HepG2 (cell line): ENCODE measurements at regions not wholly inside any gene's neighbourhood (a gene's known extent, or its start where the extent isn't known, plus 50 kb on each side); places are given as distances from the start of the nearest gene placed in this dataset.

Experiments used
- ATAC-seq: fragments of 200-7000 bp; cut with Tn5 transposase; 3 replicates; pipeline ENCODE4 v1.9.1; 2020; ENCODE audit warnings: mild to moderate bottlenecking, moderate library complexity
- BruUV-seq: library from RNA; stranded (reverse); fragments of 400-500 nt; replicated peaks from 2 replicates; lab custom pipeline; 2021; lab: Mats Ljungman, UMichigan
- CTCF ChIA-PET: fragments of 300-600 bp; formaldehyde crosslinking; extraction: SDS; loops from one replicate; lab custom pipeline; 2021; ENCODE audit warnings: low total read pairs, inconsistent platforms, low intra/inter-chr PET ratio; lab: Yijun Ruan, JAX
- POLR2A ChIA-PET: fragments of 350-600 bp; sonication (Branson Sonifier 250); formaldehyde crosslinking; loops from one replicate; lab custom pipeline; 2020; ENCODE audit warnings: antibody characterized with exemption, inconsistent platforms; lab: Yijun Ruan, JAX
- DNase-seq: peaks from one replicate; pipeline ENCODE4 v3.0.0-alpha.2; 2015; ENCODE audit warnings: low spot score
- FAIRE-seq: peaks from 3 replicates; lab custom pipeline; 2011; peaks lifted over from hg19 to GRCh38; lab: Jason Lieb, UNC
- H2AFZ ChIP-seq: one replicate; pipeline ENCODE4 v1.6.1; 2011; ENCODE audit warnings: low read length, inconsistent platforms
- H3K27ac ChIP-seq: fragments of 300-600 bp; 3 replicates; pipeline ENCODE4 v1.8.0; 2011; ENCODE audit warnings: mixed run types, mild to moderate bottlenecking, mixed read lengths, low read length, inconsistent platforms; ENCODE audit not compliant: insufficient read depth; ENCODE audit errors: extremely low read length
- H3K27me3 ChIP-seq, 2 experiments: fragments of 200-600 bp in 1 of 2; 2 replicates in 1 of 2; 3 replicates in 1 of 2; pipeline versions ENCODE4 v1.6.0 to v1.8.0; 2011; ENCODE audit warnings: low read length in 2 of 2, mild to moderate bottlenecking in 2 of 2, moderate library complexity in 2 of 2, inconsistent platforms in 1 of 2; ENCODE audit not compliant: insufficient read depth in 2 of 2, control insufficient read depth in 1 of 2
- H3K36me3 ChIP-seq, 2 experiments: fragments of 200-600 bp in 1 of 2; replicated peaks in 1 of 2; 2 replicates in 1 of 2; 3 replicates in 1 of 2; pipeline versions ENCODE4 v1.5.1 to v1.8.0; 2011; ENCODE audit warnings: low read length in 2 of 2, inconsistent platforms in 1 of 2; ENCODE audit not compliant: insufficient read depth in 2 of 2, control insufficient read depth in 1 of 2
- H3K4me1 ChIP-seq: 2 replicates; pipeline ENCODE4 v1.5.1; 2012; ENCODE audit warnings: low read length, inconsistent platforms; ENCODE audit not compliant: insufficient read depth
- H3K4me2 ChIP-seq: 2 replicates; pipeline ENCODE4 v1.6.0; 2011; ENCODE audit warnings: low read depth, low read length, inconsistent platforms
- H3K4me3 ChIP-seq, 3 experiments: fragments of 200-600 bp in 1 of 3; sonication (generic), shearing (Covaris generic) in 1 of 3; replicated peaks in 1 of 3; 2 replicates each; pipeline ENCODE4 v1.5.1; 2011 to 2016; ENCODE audit warnings: low read length in 3 of 3, inconsistent platforms in 2 of 3, low read depth in 2 of 3, mild to moderate bottlenecking in 2 of 3, control low read depth in 1 of 3, mixed read lengths in 1 of 3; ENCODE audit not compliant: insufficient read depth in 1 of 3
- H3K79me2 ChIP-seq: one replicate; pipeline ENCODE4 v1.6.1; 2011; ENCODE audit warnings: low read length, inconsistent platforms; ENCODE audit not compliant: insufficient read depth
- H3K9ac ChIP-seq: 2 replicates; pipeline ENCODE4 v1.6.0; 2011; ENCODE audit warnings: mild to moderate bottlenecking, low read depth, low read length, inconsistent platforms; ENCODE audit not compliant: insufficient read depth
- H3K9me3 ChIP-seq: 2 replicates; pipeline ENCODE4 v1.5.1; 2012; ENCODE audit warnings: mild to moderate bottlenecking, low read length
- H4K20me1 ChIP-seq: 2 replicates; pipeline ENCODE4 v1.6.0; 2011; ENCODE audit warnings: inconsistent platforms, mild to moderate bottlenecking, low read length, moderate library complexity; ENCODE audit not compliant: insufficient read depth
- CCAR2 ChIP-seq: fragments of 200-400 bp; formaldehyde crosslinking; optimal IDR thresholded peaks from 2 replicates; pipeline ENCODE3; 2018; ENCODE audit warnings: low read depth, mild to moderate bottlenecking, low read length, moderate library complexity
- ELF3 ChIP-seq: IDR thresholded peaks from 2 replicates; pipeline ENCODE4 v1.6.1; 2016; ENCODE audit warnings: missing genetic modification reagents, missing compliant biosample characterization
- KDM6A ChIP-seq: IDR thresholded peaks from 2 replicates; pipeline ENCODE4 v1.6.1; 2016; ENCODE audit warnings: low read depth
- NRL ChIP-seq: sonication (generic); formaldehyde crosslinking; IDR thresholded peaks from 2 replicates; pipeline ENCODE4 v1.5.0; 2020; ENCODE audit warnings: missing genetic modification reagents, mild to moderate bottlenecking, moderate library complexity, borderline replicate concordance
- PRDM4 ChIP-seq: sonication (generic); formaldehyde crosslinking; IDR thresholded peaks from 2 replicates; pipeline ENCODE4 v1.9.0; 2021; ENCODE audit warnings: missing genetic modification reagents, borderline replicate concordance
- SIX4 ChIP-seq: sonication (generic); formaldehyde crosslinking; IDR thresholded peaks from 2 replicates; pipeline ENCODE4 v1.4.0; 2020; ENCODE audit warnings: missing genetic modification reagents
- ZBTB4 ChIP-seq: sonication (generic); formaldehyde crosslinking; IDR thresholded peaks from 2 replicates; pipeline ENCODE4 v1.4.0; 2020; ENCODE audit warnings: missing genetic modification reagents, mild to moderate bottlenecking, borderline replicate concordance
- ZBTB42 ChIP-seq: sonication (generic); formaldehyde crosslinking; IDR thresholded peaks from 2 replicates; pipeline ENCODE4 v1.5.0; 2020; ENCODE audit warnings: mild to moderate bottlenecking, missing genetic modification reagents
- ZNF318 ChIP-seq: sonication (generic); formaldehyde crosslinking; IDR thresholded peaks from 2 replicates; pipeline ENCODE4 v1.4.0; 2020; ENCODE audit warnings: mild to moderate bottlenecking, missing genetic modification reagents
- ZNF382 ChIP-seq: sonication (generic); formaldehyde crosslinking; IDR thresholded peaks from 2 replicates; pipeline ENCODE4 v1.5.0; 2020; ENCODE audit warnings: missing genetic modification reagents, mild to moderate bottlenecking, borderline replicate concordance
- ZNF451 ChIP-seq: sonication (generic); formaldehyde crosslinking; IDR thresholded peaks from 2 replicates; pipeline ENCODE4 v1.5.0; 2020; ENCODE audit warnings: mild to moderate bottlenecking, missing genetic modification reagents
- in situ Hi-C: cut with HindIII; loops from 2 replicates; pipeline ENCODE4 v1.10.0; 2017; ENCODE audit warnings: low pct_unique_long_range_greater_than_20kb; ENCODE audit not compliant: extremely low pct_ligation_motif_present
- intact Hi-C: fragments of 100-400 bp; cut with micrococcal nuclease; formaldehyde crosslinking; loops from one replicate; pipeline ENCODE4 v1.10.0; 2022; ENCODE audit not compliant: unreplicated experiment

- no peak overlapping the region for H3K9ac ChIP-seq
- H3K4me1 ChIP-seq, result no peaks in the 10 kb centered on the region
- DNase-seq (no peak), ATAC-seq (no peak), FAIRE-seq (no peak)
- no peaks in the 10 kb centered on the region for H3K79me2 ChIP-seq
- POLR2A ChIA-PET, result no interaction called here
- no peak overlapping the region for H3K27ac ChIP-seq
- no peak overlapping the region for H3K4me2 ChIP-seq
- H3K9me3 ChIP-seq, result no peaks in the 10 kb centered on the region
- BruUV-seq, result no TSS peak
- H4K20me1 ChIP-seq, result no peaks in the 10 kb centered on the region
- CTCF ChIA-PET, result no interaction called here
- intact Hi-C loops, result no loop called here
- H3K36me3 ChIP-seq, result no peaks in the 10 kb centered on the region
- no peaks in the 10 kb centered on the region for H3K27me3 ChIP-seq
- H3K4me3 ChIP-seq, result no peak overlapping the region
- in situ Hi-C loops, result no loop called here
- H2AFZ ChIP-seq, result no peak overlapping the region
- no peak for TF ChIP-seq ZBTB4 (CRISPR knock-in tag)
- no peak for TF ChIP-seq PRDM4 (CRISPR knock-in tag)
- no peak for TF ChIP-seq KDM6A (CRISPR knock-in tag)
- TF ChIP-seq SIX4 (CRISPR knock-in tag), result no peak
- no peak for TF ChIP-seq ZBTB42 (CRISPR knock-in tag)
- no peak for TF ChIP-seq ZNF318
- TF ChIP-seq NRL (CRISPR knock-in tag), result no peak
- TF ChIP-seq ZNF382 (CRISPR knock-in tag), result no peak
- TF ChIP-seq CCAR2, result no peak
- no peak for TF ChIP-seq ELF3 (CRISPR knock-in tag)
- TF ChIP-seq ZNF451 (CRISPR knock-in tag), result no peak
Measured at GRCh38 chr4:71275004-71275403, 63.8 kb upstream of the SLC4A4 start.
